WTC11 (cell line): ENCODE measurements at regions not wholly inside any gene's neighbourhood (a gene's known extent, or its start where the extent isn't known, plus 50 kb on each side); places are given as distances from the start of the nearest gene placed in this dataset.

ENCODE experiments used
- ATAC-seq: fragments of 200-7000 bp; cut with Tn5 transposase; 2 replicates; pipeline ENCODE4 v1.10.0; 2021; ENCODE audit warnings: mild to moderate bottlenecking, moderate library complexity
- CTCF ChIA-PET: fragments of 300-600 bp; sonication (Branson Sonifier 250); formaldehyde crosslinking; loops from one replicate; lab custom pipeline; 2021; ENCODE audit warnings: antibody characterized with exemption; lab: Charles Lee
- POLR2A ChIA-PET: fragments of 350-600 bp; sonication (Branson Sonifier 250); formaldehyde crosslinking; loops from one replicate; lab custom pipeline; 2021; ENCODE audit warnings: antibody characterized with exemption; lab: Charles Lee
- DNase-seq: peaks from one replicate; pipeline ENCODE4 v3.0.0; 2021; ENCODE audit warnings: low spot score
- H3K27ac Mint-ChIP-seq: 2 replicates; pipeline ENCODE4 v1.8.0; 2021; ENCODE audit warnings: mixed read lengths
- H3K27me3 Mint-ChIP-seq: 2 replicates; pipeline ENCODE4 v1.8.0; 2021; ENCODE audit warnings: low read depth, mild to moderate bottlenecking, moderate library complexity, mixed read lengths
- H3K36me3 Mint-ChIP-seq: 2 replicates; pipeline ENCODE4 v1.8.0; 2021; ENCODE audit warnings: mixed read lengths
- H3K4me1 Mint-ChIP-seq: 2 replicates; pipeline ENCODE4 v1.8.0; 2022; ENCODE audit warnings: mixed read lengths
- H3K4me3 Mint-ChIP-seq: 2 replicates; pipeline ENCODE4 v1.8.0; 2021; ENCODE audit warnings: mild to moderate bottlenecking, moderate library complexity, mixed read lengths
- H3K9me3 Mint-ChIP-seq: 2 replicates; pipeline ENCODE4 v1.8.0; 2021; ENCODE audit warnings: mixed read lengths
- ATF6 ChIP-seq: sonication (generic); formaldehyde crosslinking; IDR thresholded peaks from 2 replicates; pipeline ENCODE4 v1.8.1; 2023; ENCODE audit warnings: mild to moderate bottlenecking, missing genetic modification reagents
- CBFB ChIP-seq: sonication (generic); formaldehyde crosslinking; IDR thresholded peaks from 2 replicates; pipeline ENCODE4 v1.8.1; 2022; ENCODE audit warnings: mild to moderate bottlenecking, low read depth, missing genetic modification reagents
- CDX4 ChIP-seq: fragments of 250-450 bp; sonication (Bioruptor Pico); IDR thresholded peaks from 2 replicates; pipeline ENCODE4 v1.9.0; 2021; ENCODE audit warnings: moderate library complexity, mild to moderate bottlenecking, inconsistent platforms, borderline replicate concordance
- CREM ChIP-seq: sonication (generic); formaldehyde crosslinking; IDR thresholded peaks from 2 replicates; pipeline ENCODE4 v1.8.1; 2022; ENCODE audit warnings: mild to moderate bottlenecking, missing genetic modification reagents, moderate library complexity
- E2F5 ChIP-seq: sonication (generic); formaldehyde crosslinking; IDR thresholded peaks from 2 replicates; pipeline ENCODE4 v1.8.1; 2022; ENCODE audit warnings: mild to moderate bottlenecking, moderate library complexity, missing genetic modification reagents
- NFE2L1 ChIP-seq: sonication (generic); formaldehyde crosslinking; IDR thresholded peaks from 2 replicates; pipeline ENCODE4 v1.8.1; 2023; ENCODE audit warnings: missing genetic modification reagents
- NFYB ChIP-seq: sonication (generic); formaldehyde crosslinking; conservative IDR thresholded peaks from 2 replicates; pipeline ENCODE4 v1.8.0; 2022; ENCODE audit warnings: low read depth, missing genetic modification reagents
- NR1H2 ChIP-seq: sonication (generic); formaldehyde crosslinking; IDR thresholded peaks from 2 replicates; pipeline ENCODE4 v1.9.0; 2021; ENCODE audit warnings: mild to moderate bottlenecking, moderate library complexity, missing genetic modification reagents
- SOX15 ChIP-seq: fragments of 250-450 bp; sonication (Bioruptor Pico); IDR thresholded peaks from 2 replicates; pipeline ENCODE4 v1.9.0; 2021; ENCODE audit warnings: mild to moderate bottlenecking
- TEAD1 ChIP-seq: sonication (generic); formaldehyde crosslinking; IDR thresholded peaks from 2 replicates; pipeline ENCODE4 v1.8.0; 2022; ENCODE audit warnings: mild to moderate bottlenecking, missing genetic modification reagents
- TP53 ChIP-seq: sonication (generic); formaldehyde crosslinking; IDR thresholded peaks from 2 replicates; pipeline ENCODE4 v1.8.1; 2023; ENCODE audit warnings: mild to moderate bottlenecking, missing genetic modification reagents
- ZBTB43 ChIP-seq: sonication (generic); formaldehyde crosslinking; IDR thresholded peaks from 2 replicates; pipeline ENCODE4 v1.8.1; 2023; ENCODE audit warnings: mild to moderate bottlenecking, missing genetic modification reagents
- ZNF121 ChIP-seq: sonication (generic); formaldehyde crosslinking; IDR thresholded peaks from 2 replicates; pipeline ENCODE4 v1.8.0; 2023; ENCODE audit warnings: missing genetic modification reagents
- ZNF281 ChIP-seq: sonication (generic); formaldehyde crosslinking; IDR thresholded peaks from 2 replicates; pipeline ENCODE4 v1.8.0; 2023; ENCODE audit warnings: mild to moderate bottlenecking, missing genetic modification reagents
- ZNF532 ChIP-seq: fragments of 250-450 bp; sonication (Bioruptor Pico); IDR thresholded peaks from 2 replicates; pipeline ENCODE4 v1.9.0; 2021; ENCODE audit warnings: mild to moderate bottlenecking, borderline replicate concordance

GRCh38 chr2:196498962-196499361 lies 140.6 kb upstream of the CCDC150 start (continued):
- no peak for TF ChIP-seq ZBTB43 (CRISPR knock-in tag)

- Mint-ChIP-seq H3K36me3 (peaks cover 19% of the 10 kb centered on the region), H3K27me3 (no peaks in the 10 kb centered on the region), H3K27ac (no peak overlapping the region), H3K4me1 (0 out of 2 replicates have a peak, but pooled peaks cover 3% of the 10 kb centered on the region), H3K9me3 (peaks cover 31% of the 10 kb centered on the region), H3K4me3 (no peak overlapping the region)
- POLR2A ChIA-PET, result no interaction called here
- ATAC-seq, result no peak
- CTCF ChIA-PET, result no interaction called here
- no peak for DNase-seq
- TF ChIP-seq ZNF281 (CRISPR knock-in tag), result no peak
- TF ChIP-seq E2F5 (CRISPR knock-in tag), result no peak
- no peak for TF ChIP-seq ZNF532 (CRISPR knock-in tag)
- TF ChIP-seq SOX15 (CRISPR knock-in tag), result no peak
- no peak for TF ChIP-seq CDX4
- TF ChIP-seq TP53 (CRISPR knock-in tag), result no peak
- no peak for TF ChIP-seq NFYB (CRISPR knock-in tag)
- TF ChIP-seq TEAD1 (CRISPR knock-in tag), result no peak
- TF ChIP-seq ATF6 (CRISPR knock-in tag), result no peak
- TF ChIP-seq CBFB, result no peak
- TF ChIP-seq NFE2L1 (CRISPR knock-in tag), result no peak
- TF ChIP-seq ZNF121 (CRISPR knock-in tag), result no peak
- TF ChIP-seq NR1H2 (CRISPR knock-in tag), result no peak
- no peak for TF ChIP-seq CREM (CRISPR knock-in tag)
- TF ChIP-seq, all 79 proteins: peak for 0
Measured at GRCh38 chr2:196499686-196500085, 139.8 kb upstream of the CCDC150 start.
